ENCODE measurements at regions not wholly inside any gene's neighbourhood (a gene's known extent, or its start where the extent isn't known, plus 50 kb on each side); places are given as distances from the start of the nearest gene placed in this dataset.

GRCh38 chr12:18139989-18140596 lies 50.1 kb upstream of the RERGL start:
- TF ChIP-seq CTCF (IDR thresholded peaks at IDR 0.05; ENCODE audit: insufficient read depth, low read length) = peak; percentile 54
- TF ChIP-seq REST (IDR thresholded peaks at IDR 0.05; ENCODE audit: insufficient replicate concordance, low read depth) = no peak
- no peak for TF ChIP-seq POLR2AphosphoS5 (IDR thresholded peaks at IDR 0.05; ENCODE audit: low read depth)
- TF ChIP-seq SPI1 (IDR thresholded peaks at IDR 0.05; ENCODE audit: borderline replicate concordance, low read depth) = no peak

Measured in HL-60 (cell line).